HG03571 (cell line): ENCODE measurements at regions not wholly inside any gene's neighbourhood (a gene's known extent, or its start where the extent isn't known, plus 50 kb on each side); places are given as distances from the start of the nearest gene placed in this dataset.

Experiments used
- ATAC-seq: cut with Tn5 transposase; IDR thresholded peaks from one replicate; pipeline ENCODE4 v1.9.1; 2021; ENCODE audit not compliant: unreplicated experiment

GRCh38 chr16:82360024-82360783 is 190.2 kb upstream of the MPHOSPH6 start:
- no peak for ATAC-seq

- ATAC-seq: no peak
Observed at GRCh38 chr16:82358606-82359221, 188.7 kb upstream of the MPHOSPH6 start.

- ATAC-seq: no peak
Observed at GRCh38 chr16:82358161-82358560, 188.1 kb upstream of the MPHOSPH6 start.

GRCh38 chr16:82357237-82357636 is 187.2 kb upstream of the MPHOSPH6 start:
- no peak for ATAC-seq

- no peak for ATAC-seq
Observed at GRCh38 chr16:82350560-82350959, 180.5 kb upstream of the MPHOSPH6 start.

GRCh38 chr16:82345318-82345717 is 175.3 kb upstream of the MPHOSPH6 start:
- no peak for ATAC-seq

- ATAC-seq: no peak
Observed at GRCh38 chr16:82344157-82344556, 174.1 kb upstream of the MPHOSPH6 start.

- ATAC-seq: no peak
Observed at GRCh38 chr16:82341146-82341669, 171.2 kb upstream of the MPHOSPH6 start.

GRCh38 chr16:82340531-82340930 is 170.5 kb upstream of the MPHOSPH6 start:
- ATAC-seq: no peak

GRCh38 chr16:82337355-82337754 is 167.3 kb upstream of the MPHOSPH6 start:
- ATAC-seq: no peak

GRCh38 chr16:82331974-82332750 is 162.1 kb upstream of the MPHOSPH6 start:
- ATAC-seq: no peak

- ATAC-seq: no peak
Observed at GRCh38 chr16:82331397-82331796, 161.4 kb upstream of the MPHOSPH6 start.

GRCh38 chr16:82329504-82330192 is 159.6 kb upstream of the MPHOSPH6 start:
- ATAC-seq: no peak

- no peak for ATAC-seq
Observed at GRCh38 chr16:82328881-82329469, 159.0 kb upstream of the MPHOSPH6 start.

- ATAC-seq: no peak
Observed at GRCh38 chr16:82323171-82323570, 153.1 kb upstream of the MPHOSPH6 start.

GRCh38 chr16:82322177-82322576 is 152.2 kb upstream of the MPHOSPH6 start:
- ATAC-seq: no peak

GRCh38 chr16:82319038-82319437 is 149.0 kb upstream of the MPHOSPH6 start:
- no peak for ATAC-seq

GRCh38 chr16:82317411-82318167 is 147.6 kb upstream of the MPHOSPH6 start:
- no peak for ATAC-seq

GRCh38 chr16:82313754-82314153 is 143.7 kb upstream of the MPHOSPH6 start:
- ATAC-seq: no peak

- no peak for ATAC-seq
Observed at GRCh38 chr16:82311528-82311927, 141.5 kb upstream of the MPHOSPH6 start.
